GM23248 (cell line): ENCODE measurements at regions not wholly inside any gene's neighbourhood (a gene's known extent, or its start where the extent isn't known, plus 50 kb on each side); places are given as distances from the start of the nearest gene placed in this dataset.

Experiments
- DNase-seq: peaks from one replicate; pipeline ENCODE4 v3.0.0-alpha.2; 2015
- H2AFZ ChIP-seq: fragments of 200-600 bp; sonication (generic); 2 replicates; pipeline ENCODE4 v1.6.1; 2016; ENCODE audit warnings: antibody characterized with exemption
- H3F3A ChIP-seq: fragments of 200-600 bp; sonication (generic); 2 replicates; pipeline ENCODE4 v1.6.1; 2016; ENCODE audit warnings: mild to moderate bottlenecking, antibody characterized with exemption, mixed run types; ENCODE audit not compliant: insufficient read depth
- H3K27ac ChIP-seq: fragments of 200-600 bp; sonication (generic); 2 replicates; pipeline ENCODE4 v1.5.1; 2016; ENCODE audit warnings: mild to moderate bottlenecking
- H3K27me3 ChIP-seq: fragments of 200-600 bp; sonication (generic); replicated peaks from 2 replicates; pipeline ENCODE4 v1.6.1; 2016; ENCODE audit warnings: mild to moderate bottlenecking; ENCODE audit not compliant: insufficient read depth
- H3K36me3 ChIP-seq: fragments of 200-600 bp; sonication (generic); 2 replicates; pipeline ENCODE4 v1.6.1; 2016; ENCODE audit warnings: low read depth, mild to moderate bottlenecking
- H3K4me1 ChIP-seq: fragments of 200-600 bp; sonication (generic); 2 replicates; pipeline ENCODE4 v1.6.1; 2016; ENCODE audit warnings: mild to moderate bottlenecking; ENCODE audit not compliant: insufficient read depth
- H3K4me2 ChIP-seq: fragments of 200-600 bp; sonication (generic); one replicate; pipeline ENCODE4 v1.6.1; 2016; ENCODE audit warnings: mild to moderate bottlenecking; ENCODE audit not compliant: unreplicated experiment
- H3K4me3 ChIP-seq: fragments of 200-600 bp; sonication (generic); 2 replicates; pipeline ENCODE4 v1.5.1; 2016; ENCODE audit warnings: mild to moderate bottlenecking
- H3K79me2 ChIP-seq: fragments of 200-600 bp; sonication (generic); 2 replicates; pipeline ENCODE4 v1.6.1; 2016; ENCODE audit warnings: mild to moderate bottlenecking; ENCODE audit not compliant: insufficient read depth
- H3K9ac ChIP-seq: fragments of 200-600 bp; sonication (generic); 2 replicates; pipeline ENCODE4 v1.6.1; 2016; ENCODE audit warnings: mild to moderate bottlenecking
- H3K9me2 ChIP-seq: fragments of 200-600 bp; sonication (generic); 2 replicates; pipeline ENCODE4 v1.6.1; 2016; ENCODE audit warnings: mixed run types, mild to moderate bottlenecking, moderate library complexity; ENCODE audit not compliant: insufficient read depth
- H3K9me3 ChIP-seq: fragments of 200-600 bp; sonication (generic); one replicate; pipeline ENCODE4 v1.6.1; 2017; ENCODE audit warnings: low read depth
- H4K20me1 ChIP-seq: fragments of 200-600 bp; sonication (generic); 2 replicates; pipeline ENCODE4 v1.6.0; 2016; ENCODE audit not compliant: insufficient read depth
- EZH2 ChIP-seq: fragments of 200-600 bp; sonication (generic); IDR thresholded peaks from 2 replicates; pipeline ENCODE4 v1.6.1; 2018; ENCODE audit warnings: antibody characterized with exemption, mild to moderate bottlenecking; ENCODE audit not compliant: insufficient read depth, poor library complexity, severe bottlenecking
- EZH2phosphoT487 ChIP-seq: fragments of 200-600 bp; sonication (generic); IDR thresholded peaks from 2 replicates; pipeline ENCODE4 v1.6.1; 2018; ENCODE audit warnings: antibody characterized with exemption, moderate library complexity, mild to moderate bottlenecking, low read depth; ENCODE audit not compliant: insufficient read depth
- WGBS, 2 experiments: methylation state at CpG; one replicate each; pipeline ENCODE4 v1.1.6; 2015 to 2017; ENCODE audit warnings: low lambda C conversion rate in 2 of 2, low coverage in 1 of 2; ENCODE audit errors: missing lambda C conversion rate in 2 of 2; 5-methylcytosine and 5-hydroxymethylcytosine counted together
- in situ Hi-C: fragments of 300-500 bp; cut with MboI; formaldehyde crosslinking; loops from 2 replicates; pipeline ENCODE4 v1.15.0; 2020

- no peak overlapping the region for H3K4me3 ChIP-seq
- H3K27ac ChIP-seq = no peak overlapping the region
- 84 to 86% methylated on average over 3 of the region's 3 CpGs for WGBS, 2 experiments
- DNase-seq = no peak
- H3K9me3 ChIP-seq = no peaks in the 10 kb centered on the region
- H3K9me2 ChIP-seq = no peaks in the 10 kb centered on the region
- no peak overlapping the region for H3K4me2 ChIP-seq
- no peaks in the 10 kb centered on the region for H3K79me2 ChIP-seq
- no peak overlapping the region for H2AFZ ChIP-seq
- H3K4me1 ChIP-seq = 0 out of 2 replicates have a peak, but pooled peaks cover under 1% of the 10 kb centered on the region
- H3K9ac ChIP-seq = no peak overlapping the region
- TF ChIP-seq EZH2phosphoT487 (no peak), EZH2 (no peak)
- no peaks in the 10 kb centered on the region for H3K27me3 ChIP-seq
- H4K20me1 ChIP-seq = no peaks in the 10 kb centered on the region
- H3F3A ChIP-seq = no peaks in the 10 kb centered on the region
- in situ Hi-C loops = no loop called here
- H3K36me3 ChIP-seq = no peaks in the 10 kb centered on the region
These were observed 317.0 kb upstream of the JAG1 start for GRCh38 chr20:10990625-10991382.

GRCh38 chr20:10992731-10993130 is 318.9 kb upstream of the JAG1 start:
- DNase-seq = no peak
- Histone ChIP-seq H2AFZ (no peak overlapping the region), H3K9ac (no peak overlapping the region), H3K4me3 (no peak overlapping the region), H3K36me3 (no peaks in the 10 kb centered on the region), H3K79me2 (no peaks in the 10 kb centered on the region), H3K9me2 (no peaks in the 10 kb centered on the region), H4K20me1 (no peaks in the 10 kb centered on the region), H3K27ac (no peak overlapping the region), H3K4me2 (no peak overlapping the region), H3K9me3 (no peaks in the 10 kb centered on the region), H3F3A (no peaks in the 10 kb centered on the region), H3K27me3 (no peaks in the 10 kb centered on the region), H3K4me1 (no peaks in the 10 kb centered on the region)
- TF ChIP-seq EZH2phosphoT487 (no peak), EZH2 (no peak)
- in situ Hi-C loops = no loop called here
- 65 to 66% methylated on average over 6 of the region's 6 CpGs for WGBS, 2 experiments

- Histone ChIP-seq H3K79me2 (no peaks in the 10 kb centered on the region), H3K9me2 (no peaks in the 10 kb centered on the region), H2AFZ (no peak overlapping the region), H3K4me2 (no peak overlapping the region), H3K36me3 (no peaks in the 10 kb centered on the region), H3K9me3 (no peaks in the 10 kb centered on the region), H3K27ac (no peak overlapping the region), H3F3A (no peaks in the 10 kb centered on the region), H3K9ac (no peak overlapping the region), H3K27me3 (no peaks in the 10 kb centered on the region), H3K4me3 (no peak overlapping the region), H4K20me1 (no peaks in the 10 kb centered on the region), H3K4me1 (no peaks in the 10 kb centered on the region)
- DNase-seq = no peak
- in situ Hi-C loops = no loop called here
- no peak for TF ChIP-seq EZH2
- no peak for TF ChIP-seq EZH2phosphoT487
- WGBS, 2 experiments = 89 to 96% methylated on average over 2 of the region's 2 CpGs
These were observed 321.3 kb upstream of the JAG1 start for GRCh38 chr20:10994991-10995700.

- 65 to 79% methylated on average over 4 of the region's 4 CpGs for WGBS, 2 experiments
- in situ Hi-C loops = no loop called here
- no peaks in the 10 kb centered on the region for H3K36me3 ChIP-seq
- no peak overlapping the region for H3K9ac ChIP-seq
- peaks cover 18% of the 10 kb centered on the region for H3K4me1 ChIP-seq
- H2AFZ ChIP-seq = no peak overlapping the region
- H3K79me2 ChIP-seq = no peaks in the 10 kb centered on the region
- TF ChIP-seq EZH2phosphoT487 = no peak
- no peak for TF ChIP-seq EZH2
- no peak overlapping the region for H3K4me3 ChIP-seq
- no peaks in the 10 kb centered on the region for H4K20me1 ChIP-seq
- no peak for DNase-seq
- no peaks in the 10 kb centered on the region for H3K9me3 ChIP-seq
- no peak overlapping the region for H3K4me2 ChIP-seq
- H3K9me2 ChIP-seq = no peaks in the 10 kb centered on the region
- peaks cover 18% of the 10 kb centered on the region for H3F3A ChIP-seq
- H3K27ac ChIP-seq = no peak overlapping the region
- no peaks in the 10 kb centered on the region for H3K27me3 ChIP-seq
These were observed 324.7 kb upstream of the JAG1 start for GRCh38 chr20:10998476-10998875.
